GM12892 (cell line): ENCODE measurements at regions not wholly inside any gene's neighbourhood (a gene's known extent, or its start where the extent isn't known, plus 50 kb on each side); places are given as distances from the start of the nearest gene placed in this dataset.

Source experiments
- POLR2AphosphoS5 ChIP-seq: IDR thresholded peaks from 2 replicates; pipeline ENCODE4 v1.6.1; 2011; ENCODE audit warnings: low read depth, low read length, control low read depth
- TAF1 ChIP-seq: IDR thresholded peaks from 2 replicates; pipeline ENCODE4 v1.6.1; 2011; ENCODE audit warnings: low read depth, mild to moderate bottlenecking, control low read depth, low read length, borderline replicate concordance

GRCh38 chr11:22536071-22536470 lies 89.6 kb downstream of the FANCF start:
- no peak for TF ChIP-seq POLR2AphosphoS5
- TF ChIP-seq TAF1 = no peak
